ENCODE measurements at regions not wholly inside any gene's neighbourhood (a gene's known extent, or its start where the extent isn't known, plus 50 kb on each side); places are given as distances from the start of the nearest gene placed in this dataset.
A peak's percentile ranks its signal among the peaks of the same experiment; 100 is the strongest.

DNA sequence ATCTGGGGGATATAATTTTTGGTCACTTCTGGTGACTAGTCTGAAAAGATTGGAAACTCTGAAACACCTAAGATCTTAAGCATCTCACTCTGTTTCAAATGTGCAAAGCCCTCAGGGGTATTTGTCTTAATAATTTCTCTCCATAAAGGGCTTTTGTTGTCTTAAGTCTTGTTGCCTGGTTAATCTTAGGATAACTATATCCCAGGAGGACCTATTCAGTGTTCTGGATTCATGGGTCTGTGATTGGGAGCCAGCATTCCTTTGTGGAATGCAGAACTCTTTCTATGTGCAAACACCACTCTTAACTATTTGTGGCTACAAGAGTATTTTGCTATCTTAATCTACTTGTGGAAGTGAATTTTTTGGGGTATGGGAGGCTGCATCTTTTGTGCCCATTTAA lies 1573.0 kb upstream of the PRMT6 start:
- DNase-seq (ENCODE audit: low read depth), result no peak
- no peak overlapping the region for H3K4me3 ChIP-seq (ENCODE audit: low read depth, low read length)
- TF ChIP-seq CTCF (conservative IDR thresholded peaks at IDR 0.05; ENCODE audit: low read depth, low read length), result no peak

- TF ChIP-seq CTCF (conservative IDR thresholded peaks at IDR 0.05; ENCODE audit: low read depth, low read length), result no peak
- peak; percentile 58 for DNase-seq (ENCODE audit: low read depth)
- H3K4me3 ChIP-seq (ENCODE audit: low read depth, low read length), result no peak overlapping the region
Measured at GRCh38 chr1:105485207-105485606, 1571.3 kb upstream of the PRMT6 start.

DNA sequence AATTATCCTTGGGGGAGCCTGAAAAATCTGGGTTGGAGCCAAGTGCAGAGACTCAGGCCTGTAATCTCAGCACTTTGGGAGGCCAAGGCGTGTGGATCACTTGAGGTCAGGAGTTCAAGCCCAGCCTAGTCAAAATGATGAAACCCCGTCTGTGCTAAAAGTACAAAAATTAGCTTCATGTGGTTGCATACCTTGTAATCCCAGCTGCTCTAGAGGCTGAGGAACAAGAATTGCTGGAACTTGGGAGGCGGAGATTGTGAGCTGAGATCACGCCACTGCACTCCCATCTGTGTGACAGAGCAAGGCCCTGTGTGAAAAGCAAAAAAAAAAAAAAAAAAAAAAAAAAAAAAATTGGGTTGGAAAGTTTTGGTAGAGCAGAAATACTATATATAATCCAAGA lies 1563.6 kb upstream of the PRMT6 start:
- peak; percentile 46 for DNase-seq (ENCODE audit: low read depth)
- H3K4me3 ChIP-seq (ENCODE audit: low read depth, low read length), result no peak overlapping the region
- no peak for TF ChIP-seq CTCF (conservative IDR thresholded peaks at IDR 0.05; ENCODE audit: low read depth, low read length)

GRCh38 chr1:105516068-105516467 lies 1540.4 kb upstream of the PRMT6 start:
- no peak for TF ChIP-seq CTCF (conservative IDR thresholded peaks at IDR 0.05; ENCODE audit: low read depth, low read length)
- no peak for DNase-seq (ENCODE audit: low read depth)
- no peak overlapping the region for H3K4me3 ChIP-seq (ENCODE audit: low read depth, low read length)

DNA sequence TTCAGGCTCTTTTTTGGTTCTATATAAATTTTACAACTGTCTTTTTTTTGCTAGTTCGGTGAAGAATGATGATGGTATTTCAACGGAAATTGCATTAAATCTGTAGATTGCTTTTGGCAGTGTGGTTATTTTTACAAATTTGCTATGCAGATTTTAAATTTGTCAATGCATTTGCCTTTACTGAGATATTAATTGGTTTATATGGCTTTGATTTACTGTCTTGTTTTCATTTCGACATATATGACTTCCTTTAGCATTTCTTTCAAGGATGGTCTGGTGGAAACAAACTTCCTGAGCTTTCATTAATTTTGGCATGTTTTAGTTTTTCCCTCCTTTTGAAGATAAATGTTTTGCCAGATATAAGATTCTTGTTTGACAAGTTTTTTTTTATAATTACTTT lies 1522.5 kb upstream of the PRMT6 start:
- DNase-seq (ENCODE audit: low read depth), result no peak
- no peak for TF ChIP-seq CTCF (conservative IDR thresholded peaks at IDR 0.05; ENCODE audit: low read depth, low read length)
- no peak overlapping the region for H3K4me3 ChIP-seq (ENCODE audit: low read depth, low read length)

GRCh38 chr1:105544475-105544874 lies 1512.0 kb upstream of the PRMT6 start:
- H3K4me3 ChIP-seq (ENCODE audit: low read depth, low read length), result no peak overlapping the region
- no peak for TF ChIP-seq CTCF (conservative IDR thresholded peaks at IDR 0.05; ENCODE audit: low read depth, low read length)
- no peak for DNase-seq (ENCODE audit: low read depth)

GRCh38 chr1:105556266-105556665 lies 1500.2 kb upstream of the PRMT6 start:
- TF ChIP-seq CTCF (conservative IDR thresholded peaks at IDR 0.05; ENCODE audit: low read depth, low read length), result no peak
- no peak for DNase-seq (ENCODE audit: low read depth)
- H3K4me3 ChIP-seq (ENCODE audit: low read depth, low read length), result no peak overlapping the region

All from choroid plexus epithelial cell (primary cell).